SK-N-SH treated with all-trans-retinoic acid at 6 μM for 48 hours (cell line): ENCODE measurements at regions not wholly inside any gene's neighbourhood (a gene's known extent, or its start where the extent isn't known, plus 50 kb on each side); places are given as distances from the start of the nearest gene placed in this dataset.

ENCODE experiments used
- BACH2 ChIP-seq: fragments of 250-450 bp; sonication (Bioruptor Pico); IDR thresholded peaks from 2 replicates; pipeline ENCODE4 v1.9.0; 2021; ENCODE audit warnings: mild to moderate bottlenecking, borderline replicate concordance
- CSDC2 ChIP-seq: fragments of 250-450 bp; sonication (Bioruptor Pico); IDR thresholded peaks from 2 replicates; pipeline ENCODE4 v1.5.0; 2020; ENCODE audit warnings: mild to moderate bottlenecking, moderate library complexity
- OSR1 ChIP-seq: fragments of 250-450 bp; sonication (Bioruptor Pico); IDR thresholded peaks from 2 replicates; pipeline ENCODE4 v1.8.0; 2022; ENCODE audit warnings: moderate library complexity, mild to moderate bottlenecking, inconsistent platforms
- PPARA ChIP-seq: fragments of 250-450 bp; sonication (Bioruptor Pico); IDR thresholded peaks from 2 replicates; pipeline ENCODE4 v1.5.0; 2020; ENCODE audit warnings: mild to moderate bottlenecking, borderline replicate concordance
- SNAI2 ChIP-seq: fragments of 250-450 bp; sonication (Bioruptor Pico); IDR thresholded peaks from 2 replicates; pipeline ENCODE4 v1.5.0; 2020; ENCODE audit warnings: mild to moderate bottlenecking, moderate library complexity
- TCF4 ChIP-seq: fragments of 250-450 bp; sonication (Bioruptor Pico); IDR thresholded peaks from 2 replicates; pipeline ENCODE4 v1.8.0; 2021; ENCODE audit warnings: mild to moderate bottlenecking, moderate library complexity, borderline replicate concordance
- ZFP3 ChIP-seq: fragments of 250-450 bp; sonication (Bioruptor Pico); IDR thresholded peaks from 2 replicates; pipeline ENCODE4 v1.5.0; 2020; ENCODE audit warnings: mild to moderate bottlenecking, moderate library complexity
- ZNF8 ChIP-seq: fragments of 450-650 bp; formaldehyde crosslinking; IDR thresholded peaks from 2 replicates; pipeline ENCODE4 v1.5.0; 2020; ENCODE audit warnings: mild to moderate bottlenecking, moderate library complexity
- TF ChIP-seq, protein P1 (sequence below): fragments of 250-450 bp; sonication (Bioruptor Pico); IDR thresholded peaks from 2 replicates; pipeline ENCODE4 v1.8.0; 2020; ENCODE audit warnings: mild to moderate bottlenecking, moderate library complexity, borderline replicate concordance
- TF ChIP-seq, protein P2 (sequence below): fragments of 250-450 bp; sonication (Bioruptor Pico); IDR thresholded peaks from 2 replicates; pipeline ENCODE4 v1.5.0; 2020; ENCODE audit warnings: mild to moderate bottlenecking, moderate library complexity
- TF ChIP-seq, protein P3 (sequence below): fragments of 250-450 bp; sonication (Bioruptor Pico); IDR thresholded peaks from 2 replicates; pipeline ENCODE4 v1.8.0; 2021; ENCODE audit warnings: low read depth, mild to moderate bottlenecking, moderate library complexity, borderline replicate concordance
- TF ChIP-seq, protein P4 (sequence below): fragments of 250-450 bp; sonication (Bioruptor Pico); IDR thresholded peaks from 2 replicates; pipeline ENCODE4 v1.5.1; 2021; ENCODE audit warnings: mild to moderate bottlenecking, moderate library complexity
- TF ChIP-seq, protein P5 (sequence below): fragments of 250-450 bp; sonication (Bioruptor Pico); IDR thresholded peaks from 2 replicates; pipeline ENCODE4 v1.5.1; 2020; ENCODE audit warnings: low read depth, mild to moderate bottlenecking, moderate library complexity

DNA sequence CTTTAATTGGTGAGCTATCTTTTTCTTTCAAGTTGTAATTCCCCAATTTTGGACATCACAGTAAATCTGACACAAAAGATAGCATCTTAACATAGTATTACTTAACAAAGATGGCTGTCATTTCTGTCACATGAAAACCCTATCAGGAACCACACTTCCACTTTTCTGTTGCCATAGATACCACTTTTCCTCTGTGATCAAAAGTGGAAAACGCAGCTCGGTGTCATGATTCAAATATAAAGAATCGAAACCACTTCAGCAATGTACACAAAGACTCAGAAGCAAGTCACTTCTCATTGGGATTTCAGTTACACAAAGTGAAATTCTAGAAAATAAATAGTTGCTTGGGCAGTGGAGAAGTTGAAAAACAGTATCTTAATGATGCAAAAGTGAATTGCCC lies 524.9 kb upstream of the ITGA1 start:
- TF ChIP-seq OSR1 (CRISPR knock-in tag) = no peak
- TF ChIP-seq PPARA (CRISPR knock-in tag) = no peak
- TF ChIP-seq, protein P1, sequence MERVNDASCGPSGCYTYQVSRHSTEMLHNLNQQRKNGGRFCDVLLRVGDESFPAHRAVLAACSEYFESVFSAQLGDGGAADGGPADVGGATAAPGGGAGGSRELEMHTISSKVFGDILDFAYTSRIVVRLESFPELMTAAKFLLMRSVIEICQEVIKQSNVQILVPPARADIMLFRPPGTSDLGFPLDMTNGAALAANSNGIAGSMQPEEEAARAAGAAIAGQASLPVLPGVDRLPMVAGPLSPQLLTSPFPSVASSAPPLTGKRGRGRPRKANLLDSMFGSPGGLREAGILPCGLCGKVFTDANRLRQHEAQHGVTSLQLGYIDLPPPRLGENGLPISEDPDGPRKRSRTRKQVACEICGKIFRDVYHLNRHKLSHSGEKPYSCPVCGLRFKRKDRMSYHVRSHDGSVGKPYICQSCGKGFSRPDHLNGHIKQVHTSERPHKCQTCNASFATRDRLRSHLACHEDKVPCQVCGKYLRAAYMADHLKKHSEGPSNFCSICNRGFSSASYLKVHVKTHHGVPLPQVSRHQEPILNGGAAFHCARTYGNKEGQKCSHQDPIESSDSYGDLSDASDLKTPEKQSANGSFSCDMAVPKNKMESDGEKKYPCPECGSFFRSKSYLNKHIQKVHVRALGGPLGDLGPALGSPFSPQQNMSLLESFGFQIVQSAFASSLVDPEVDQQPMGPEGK (CRISPR knock-in tag) = no peak
- no peak for TF ChIP-seq ZFP3 (CRISPR knock-in tag)
- TF ChIP-seq, protein P2, sequence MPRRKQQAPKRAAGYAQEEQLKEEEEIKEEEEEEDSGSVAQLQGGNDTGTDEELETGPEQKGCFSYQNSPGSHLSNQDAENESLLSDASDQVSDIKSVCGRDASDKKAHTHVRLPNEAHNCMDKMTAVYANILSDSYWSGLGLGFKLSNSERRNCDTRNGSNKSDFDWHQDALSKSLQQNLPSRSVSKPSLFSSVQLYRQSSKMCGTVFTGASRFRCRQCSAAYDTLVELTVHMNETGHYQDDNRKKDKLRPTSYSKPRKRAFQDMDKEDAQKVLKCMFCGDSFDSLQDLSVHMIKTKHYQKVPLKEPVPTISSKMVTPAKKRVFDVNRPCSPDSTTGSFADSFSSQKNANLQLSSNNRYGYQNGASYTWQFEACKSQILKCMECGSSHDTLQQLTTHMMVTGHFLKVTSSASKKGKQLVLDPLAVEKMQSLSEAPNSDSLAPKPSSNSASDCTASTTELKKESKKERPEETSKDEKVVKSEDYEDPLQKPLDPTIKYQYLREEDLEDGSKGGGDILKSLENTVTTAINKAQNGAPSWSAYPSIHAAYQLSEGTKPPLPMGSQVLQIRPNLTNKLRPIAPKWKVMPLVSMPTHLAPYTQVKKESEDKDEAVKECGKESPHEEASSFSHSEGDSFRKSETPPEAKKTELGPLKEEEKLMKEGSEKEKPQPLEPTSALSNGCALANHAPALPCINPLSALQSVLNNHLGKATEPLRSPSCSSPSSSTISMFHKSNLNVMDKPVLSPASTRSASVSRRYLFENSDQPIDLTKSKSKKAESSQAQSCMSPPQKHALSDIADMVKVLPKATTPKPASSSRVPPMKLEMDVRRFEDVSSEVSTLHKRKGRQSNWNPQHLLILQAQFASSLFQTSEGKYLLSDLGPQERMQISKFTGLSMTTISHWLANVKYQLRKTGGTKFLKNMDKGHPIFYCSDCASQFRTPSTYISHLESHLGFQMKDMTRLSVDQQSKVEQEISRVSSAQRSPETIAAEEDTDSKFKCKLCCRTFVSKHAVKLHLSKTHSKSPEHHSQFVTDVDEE = no peak
- no peak for TF ChIP-seq BACH2 (CRISPR knock-in tag)
- TF ChIP-seq TCF4 (CRISPR knock-in tag) = no peak
- no peak for TF ChIP-seq ZNF8 (CRISPR knock-in tag)
- TF ChIP-seq, protein P3, sequence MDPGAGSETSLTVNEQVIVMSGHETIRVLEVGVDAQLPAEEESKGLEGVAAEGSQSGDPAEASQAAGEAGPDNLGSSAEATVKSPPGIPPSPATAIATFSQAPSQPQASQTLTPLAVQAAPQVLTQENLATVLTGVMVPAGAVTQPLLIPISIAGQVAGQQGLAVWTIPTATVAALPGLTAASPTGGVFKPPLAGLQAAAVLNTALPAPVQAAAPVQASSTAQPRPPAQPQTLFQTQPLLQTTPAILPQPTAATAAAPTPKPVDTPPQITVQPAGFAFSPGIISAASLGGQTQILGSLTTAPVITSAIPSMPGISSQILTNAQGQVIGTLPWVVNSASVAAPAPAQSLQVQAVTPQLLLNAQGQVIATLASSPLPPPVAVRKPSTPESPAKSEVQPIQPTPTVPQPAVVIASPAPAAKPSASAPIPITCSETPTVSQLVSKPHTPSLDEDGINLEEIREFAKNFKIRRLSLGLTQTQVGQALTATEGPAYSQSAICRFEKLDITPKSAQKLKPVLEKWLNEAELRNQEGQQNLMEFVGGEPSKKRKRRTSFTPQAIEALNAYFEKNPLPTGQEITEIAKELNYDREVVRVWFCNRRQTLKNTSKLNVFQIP = no peak
- TF ChIP-seq, protein P4, sequence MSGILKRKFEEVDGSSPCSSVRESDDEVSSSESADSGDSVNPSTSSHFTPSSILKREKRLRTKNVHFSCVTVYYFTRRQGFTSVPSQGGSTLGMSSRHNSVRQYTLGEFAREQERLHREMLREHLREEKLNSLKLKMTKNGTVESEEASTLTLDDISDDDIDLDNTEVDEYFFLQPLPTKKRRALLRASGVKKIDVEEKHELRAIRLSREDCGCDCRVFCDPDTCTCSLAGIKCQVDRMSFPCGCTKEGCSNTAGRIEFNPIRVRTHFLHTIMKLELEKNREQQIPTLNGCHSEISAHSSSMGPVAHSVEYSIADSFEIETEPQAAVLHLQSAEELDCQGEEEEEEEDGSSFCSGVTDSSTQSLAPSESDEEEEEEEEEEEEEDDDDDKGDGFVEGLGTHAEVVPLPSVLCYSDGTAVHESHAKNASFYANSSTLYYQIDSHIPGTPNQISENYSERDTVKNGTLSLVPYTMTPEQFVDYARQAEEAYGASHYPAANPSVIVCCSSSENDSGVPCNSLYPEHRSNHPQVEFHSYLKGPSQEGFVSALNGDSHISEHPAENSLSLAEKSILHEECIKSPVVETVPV = no peak
- no peak for TF ChIP-seq SNAI2 (CRISPR knock-in tag)
- TF ChIP-seq, protein P5, sequence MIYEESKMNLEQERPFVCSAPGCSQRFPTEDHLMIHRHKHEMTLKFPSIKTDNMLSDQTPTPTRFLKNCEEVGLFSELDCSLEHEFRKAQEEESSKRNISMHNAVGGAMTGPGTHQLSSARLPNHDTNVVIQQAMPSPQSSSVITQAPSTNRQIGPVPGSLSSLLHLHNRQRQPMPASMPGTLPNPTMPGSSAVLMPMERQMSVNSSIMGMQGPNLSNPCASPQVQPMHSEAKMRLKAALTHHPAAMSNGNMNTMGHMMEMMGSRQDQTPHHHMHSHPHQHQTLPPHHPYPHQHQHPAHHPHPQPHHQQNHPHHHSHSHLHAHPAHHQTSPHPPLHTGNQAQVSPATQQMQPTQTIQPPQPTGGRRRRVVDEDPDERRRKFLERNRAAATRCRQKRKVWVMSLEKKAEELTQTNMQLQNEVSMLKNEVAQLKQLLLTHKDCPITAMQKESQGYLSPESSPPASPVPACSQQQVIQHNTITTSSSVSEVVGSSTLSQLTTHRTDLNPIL (CRISPR knock-in tag) = no peak
- TF ChIP-seq CSDC2 (CRISPR knock-in tag) = no peak
